ENCODE measurements at regions not wholly inside any gene's neighbourhood (a gene's known extent, or its start where the extent isn't known, plus 50 kb on each side); places are given as distances from the start of the nearest gene placed in this dataset.

DNA sequence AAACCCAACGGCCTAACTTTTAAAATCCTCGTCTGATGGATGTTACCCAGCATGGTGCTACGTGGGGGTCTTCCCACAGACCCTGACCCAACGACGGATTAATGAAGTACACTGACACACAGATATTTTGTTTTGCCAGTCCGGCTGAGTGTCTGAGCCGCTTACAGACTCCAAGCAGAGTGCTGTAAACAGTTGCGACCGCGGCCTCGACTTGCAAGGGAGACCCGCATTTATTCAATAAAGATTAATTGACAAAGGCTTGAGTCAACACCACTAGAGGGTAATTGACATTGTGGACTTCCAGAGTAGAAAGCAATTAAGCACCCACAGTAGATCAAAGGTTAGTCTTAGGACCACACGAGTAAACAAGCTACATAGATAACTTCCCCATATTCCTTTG lies 1042.4 kb downstream of the AACS start:
- TF ChIP-seq, protein P1, sequence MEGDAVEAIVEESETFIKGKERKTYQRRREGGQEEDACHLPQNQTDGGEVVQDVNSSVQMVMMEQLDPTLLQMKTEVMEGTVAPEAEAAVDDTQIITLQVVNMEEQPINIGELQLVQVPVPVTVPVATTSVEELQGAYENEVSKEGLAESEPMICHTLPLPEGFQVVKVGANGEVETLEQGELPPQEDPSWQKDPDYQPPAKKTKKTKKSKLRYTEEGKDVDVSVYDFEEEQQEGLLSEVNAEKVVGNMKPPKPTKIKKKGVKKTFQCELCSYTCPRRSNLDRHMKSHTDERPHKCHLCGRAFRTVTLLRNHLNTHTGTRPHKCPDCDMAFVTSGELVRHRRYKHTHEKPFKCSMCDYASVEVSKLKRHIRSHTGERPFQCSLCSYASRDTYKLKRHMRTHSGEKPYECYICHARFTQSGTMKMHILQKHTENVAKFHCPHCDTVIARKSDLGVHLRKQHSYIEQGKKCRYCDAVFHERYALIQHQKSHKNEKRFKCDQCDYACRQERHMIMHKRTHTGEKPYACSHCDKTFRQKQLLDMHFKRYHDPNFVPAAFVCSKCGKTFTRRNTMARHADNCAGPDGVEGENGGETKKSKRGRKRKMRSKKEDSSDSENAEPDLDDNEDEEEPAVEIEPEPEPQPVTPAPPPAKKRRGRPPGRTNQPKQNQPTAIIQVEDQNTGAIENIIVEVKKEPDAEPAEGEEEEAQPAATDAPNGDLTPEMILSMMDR (IDR thresholded peaks at IDR 0.05; ENCODE audit: insufficient read depth, low read depth, low read length): no peak
- DNase-seq (ENCODE audit: low read depth): no peak
- H3K4me3 ChIP-seq (ENCODE audit: low read depth, low read length): no peak overlapping the region

DNA sequence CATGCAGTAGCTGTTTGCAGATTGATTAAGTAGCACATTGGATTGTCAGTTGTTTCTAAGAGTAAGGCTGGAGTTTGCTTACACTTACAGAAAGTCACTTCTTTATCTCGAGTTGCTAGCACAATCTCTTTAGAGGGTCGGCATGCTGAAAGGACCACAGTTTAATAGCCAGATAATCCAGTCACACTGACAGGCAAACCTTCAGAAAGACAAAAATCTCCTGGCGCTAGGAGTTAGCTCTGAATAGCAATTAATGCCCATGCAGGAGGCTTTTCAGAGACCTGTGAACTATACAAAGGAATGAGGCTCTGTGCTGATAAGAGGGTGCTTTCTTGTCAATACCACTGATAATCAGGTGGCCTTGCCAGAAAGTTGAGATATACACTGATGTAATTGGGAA lies 1043.0 kb downstream of the AACS start:
- H3K4me3 ChIP-seq (ENCODE audit: low read depth, low read length): no peak overlapping the region
- DNase-seq (ENCODE audit: low read depth): no peak
- TF ChIP-seq, protein P1 (IDR thresholded peaks at IDR 0.05; ENCODE audit: insufficient read depth, low read depth, low read length): no peak

DNA sequence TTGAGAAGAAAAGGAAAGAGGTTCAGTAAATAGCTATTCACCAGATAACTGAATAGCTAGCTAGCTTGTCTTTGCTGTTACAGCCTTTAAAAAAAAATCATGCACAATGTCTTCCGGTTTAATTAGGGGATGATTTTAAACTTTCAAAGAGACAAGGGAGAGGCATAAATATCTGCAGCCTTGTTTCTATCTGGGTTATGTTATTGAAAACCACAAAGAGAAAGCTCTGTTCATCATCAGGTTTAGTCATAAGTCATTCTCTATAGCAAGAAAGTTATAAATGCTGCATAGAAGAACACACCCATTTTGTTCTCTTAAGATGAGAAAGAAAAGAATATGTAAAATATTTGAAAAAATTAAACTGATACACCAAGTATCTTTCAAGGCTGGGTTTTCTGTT lies 1046.9 kb downstream of the AACS start:
- H3K4me3 ChIP-seq (ENCODE audit: low read depth, low read length): no peak overlapping the region
- TF ChIP-seq, protein P1 (IDR thresholded peaks at IDR 0.05; ENCODE audit: insufficient read depth, low read depth, low read length): no peak
- DNase-seq (ENCODE audit: low read depth): no peak

DNA sequence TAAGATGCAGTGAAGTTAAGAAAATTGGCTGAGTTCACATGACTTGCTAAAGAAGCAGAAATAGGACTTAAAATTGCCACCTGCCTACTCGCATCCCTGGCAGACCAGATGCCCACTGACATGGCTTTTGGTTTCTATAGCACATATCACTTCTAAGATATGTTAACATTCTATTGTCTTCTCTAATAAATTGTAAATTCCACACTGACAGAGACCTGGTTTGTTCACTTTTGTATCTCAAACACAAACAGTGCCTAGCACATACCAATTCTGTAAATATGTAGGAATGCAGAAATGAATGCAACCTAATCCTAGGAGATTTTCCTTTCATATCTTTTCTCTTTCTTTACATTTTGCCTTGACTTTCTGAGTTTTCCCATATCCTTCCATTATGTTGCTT lies 1047.6 kb downstream of the AACS start:
- H3K4me3 ChIP-seq (ENCODE audit: low read depth, low read length): no peak overlapping the region
- DNase-seq (ENCODE audit: low read depth): no peak

DNA sequence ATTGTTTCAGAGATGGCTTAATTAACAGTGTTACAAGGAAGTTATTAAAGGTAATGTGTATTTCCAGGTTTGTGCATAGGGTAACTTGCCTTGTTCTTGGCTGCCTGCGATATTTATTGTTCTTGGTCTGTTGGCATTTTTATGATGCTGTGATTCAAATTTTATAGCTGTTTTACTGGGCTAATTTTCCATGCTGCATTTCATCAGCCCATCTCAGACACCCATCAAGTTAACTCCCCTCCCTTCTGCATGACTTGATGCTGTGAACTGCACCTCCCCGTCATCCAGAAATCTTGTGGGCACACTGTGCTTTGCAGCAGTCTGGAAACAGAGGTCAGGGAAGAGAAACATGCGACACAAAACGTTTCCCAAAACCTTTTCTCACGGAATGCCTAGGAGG lies 1049.2 kb downstream of the AACS start:
- no peak overlapping the region for H3K4me3 ChIP-seq (ENCODE audit: low read depth, low read length)
- TF ChIP-seq, protein P1 (IDR thresholded peaks at IDR 0.05; ENCODE audit: insufficient read depth, low read depth, low read length): no peak
- DNase-seq (ENCODE audit: low read depth): peak; percentile 11

More for the DNA sequence above, 1047.6 kb downstream of the AACS start:
- TF ChIP-seq, protein P1 (IDR thresholded peaks at IDR 0.05; ENCODE audit: insufficient read depth, low read depth, low read length): no peak

DNA sequence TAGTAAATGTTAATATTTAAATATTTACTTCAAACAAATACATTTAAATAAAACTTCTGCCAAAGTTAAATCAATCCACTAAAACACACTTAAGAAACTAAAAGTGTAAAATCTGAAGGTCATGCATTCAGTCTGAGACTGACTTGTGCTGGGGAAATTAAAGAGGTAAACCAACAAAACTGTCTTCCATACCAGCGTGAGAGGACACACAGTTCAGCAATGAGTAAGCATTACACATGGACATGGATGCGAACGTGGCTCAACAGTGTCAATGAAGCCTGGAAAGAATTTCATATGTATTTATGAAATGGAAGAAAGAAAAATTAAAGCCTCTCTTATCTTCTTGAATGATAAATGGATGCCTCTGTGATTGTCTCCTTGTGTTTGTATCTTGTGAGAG lies 1052.3 kb downstream of the AACS start:
- TF ChIP-seq, protein P1 (IDR thresholded peaks at IDR 0.05; ENCODE audit: insufficient read depth, low read depth, low read length): no peak

DNA sequence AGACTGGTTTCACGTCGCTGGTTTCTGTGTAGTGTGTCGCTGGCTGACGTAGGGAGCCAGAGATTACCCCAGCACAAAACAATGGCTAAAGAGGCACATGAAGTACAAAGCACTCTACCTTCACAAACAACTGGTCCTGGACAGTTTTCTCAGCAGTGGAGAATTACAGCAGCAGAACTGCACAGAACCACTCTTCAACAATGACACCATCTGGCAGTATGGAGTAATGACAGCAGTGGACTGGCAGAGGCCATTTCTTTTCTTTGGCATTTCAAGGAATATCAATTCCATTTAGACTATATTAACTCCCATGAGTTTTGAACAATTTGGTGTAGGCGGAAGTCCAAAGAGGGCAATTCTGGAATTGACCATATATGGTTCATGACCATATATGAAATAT lies 1074.1 kb downstream of the AACS start:
- no peak overlapping the region for H3K4me3 ChIP-seq (ENCODE audit: low read depth, low read length)
- TF ChIP-seq, protein P1 (IDR thresholded peaks at IDR 0.05; ENCODE audit: insufficient read depth, low read depth, low read length): no peak
- no peak for DNase-seq (ENCODE audit: low read depth)

More for the DNA sequence above, 1052.3 kb downstream of the AACS start:
- no peak overlapping the region for H3K4me3 ChIP-seq (ENCODE audit: low read depth, low read length)
- DNase-seq (ENCODE audit: low read depth): no peak
